ENCODE measurements at regions not wholly inside any gene's neighbourhood (a gene's known extent, or its start where the extent isn't known, plus 50 kb on each side); places are given as distances from the start of the nearest gene placed in this dataset.

DNA sequence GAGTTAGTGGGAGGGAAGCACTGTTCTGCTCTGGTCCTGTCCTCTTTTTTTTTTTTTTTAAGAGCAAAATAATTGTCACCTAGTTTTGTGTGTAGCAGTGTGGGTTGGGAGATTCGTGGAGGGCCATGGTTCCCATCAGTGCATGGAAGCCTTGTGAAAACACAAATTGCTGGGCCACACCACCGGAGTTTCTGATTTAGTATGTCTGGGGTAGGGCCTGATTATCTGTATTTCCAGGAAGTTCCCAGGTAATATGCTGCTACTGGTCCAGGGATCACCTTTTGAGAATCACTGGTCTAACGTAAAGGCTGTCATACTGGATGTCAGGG, 191.3 kb downstream of the GATA3 start:
- DNase-seq (ENCODE audit: low spot score), result no peak
- in situ Hi-C loops (cut with MboI; ENCODE audit: low pct_unique_long_range_greater_than_20kb, low sequenced_read_pairs, unreplicated experiment), result no loop called here
- no peak for TF ChIP-seq CTCF (IDR thresholded peaks at IDR 0.05; ENCODE audit: extremely low read depth, insufficient read depth, missing control alignments)

- DNase-seq (ENCODE audit: low spot score), result no peak
- no peak for TF ChIP-seq CTCF (IDR thresholded peaks at IDR 0.05; ENCODE audit: extremely low read depth, insufficient read depth, missing control alignments)
- in situ Hi-C loops (cut with MboI; ENCODE audit: low pct_unique_long_range_greater_than_20kb, low sequenced_read_pairs, unreplicated experiment), result no loop called here
Observed at GRCh38 chr10:8246548-8246947, 192.1 kb downstream of the GATA3 start.

DNA sequence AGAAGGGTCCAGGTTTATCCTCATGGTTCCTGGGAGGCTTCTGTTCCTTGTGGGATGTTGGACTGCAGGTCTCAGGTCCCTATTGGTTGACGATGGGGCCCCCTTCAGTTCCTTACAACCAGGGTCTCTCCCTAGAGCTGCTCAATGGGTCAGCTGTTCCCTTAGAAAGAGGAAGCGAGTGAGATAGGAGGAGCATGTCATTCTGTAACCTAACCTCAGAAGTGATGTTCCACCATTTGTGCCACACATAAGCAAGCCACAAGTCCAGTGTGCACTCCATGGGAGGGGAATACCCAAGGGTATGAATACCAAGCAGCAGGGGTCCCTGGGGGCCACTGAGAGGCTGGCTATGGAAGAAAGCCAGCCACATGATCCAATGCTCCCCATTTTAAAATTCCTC, 192.7 kb downstream of the GATA3 start:
- no peak for DNase-seq (ENCODE audit: low spot score)
- TF ChIP-seq CTCF (IDR thresholded peaks at IDR 0.05; ENCODE audit: extremely low read depth, insufficient read depth, missing control alignments), result no peak
- in situ Hi-C loops (cut with MboI; ENCODE audit: low pct_unique_long_range_greater_than_20kb, low sequenced_read_pairs, unreplicated experiment), result no loop called here

- DNase-seq (ENCODE audit: low spot score), result no peak
- no peak for TF ChIP-seq CTCF (IDR thresholded peaks at IDR 0.05; ENCODE audit: extremely low read depth, insufficient read depth, missing control alignments)
- in situ Hi-C loops (cut with MboI; ENCODE audit: low pct_unique_long_range_greater_than_20kb, low sequenced_read_pairs, unreplicated experiment), result no loop called here
Observed at GRCh38 chr10:8248868-8249267, 194.4 kb downstream of the GATA3 start.

DNA sequence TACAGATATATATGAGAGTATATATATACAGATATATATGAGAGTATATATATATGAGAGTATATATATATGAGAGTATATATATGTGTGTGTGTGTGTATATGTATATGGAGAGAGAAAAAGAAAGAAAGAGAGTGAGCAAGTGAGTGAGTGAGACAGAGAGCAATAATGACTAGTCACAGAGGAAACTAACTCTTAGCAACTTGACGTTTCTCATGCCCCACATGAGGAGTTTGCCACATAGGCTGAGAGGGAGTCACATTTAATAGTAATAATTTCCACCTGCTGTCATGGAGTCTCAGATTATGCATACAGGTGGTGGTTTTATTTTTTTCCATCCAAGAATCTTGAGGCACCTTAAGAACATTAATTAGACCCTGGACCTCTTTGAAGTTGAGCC, 199.9 kb downstream of the GATA3 start:
- in situ Hi-C loops (cut with MboI; ENCODE audit: low pct_unique_long_range_greater_than_20kb, low sequenced_read_pairs, unreplicated experiment), result no loop called here
- TF ChIP-seq CTCF (IDR thresholded peaks at IDR 0.05; ENCODE audit: extremely low read depth, insufficient read depth, missing control alignments), result no peak
- DNase-seq (ENCODE audit: low spot score), result no peak

GRCh38 chr10:8255301-8255700, 200.8 kb downstream of the GATA3 start:
- no peak for DNase-seq (ENCODE audit: low spot score)
- TF ChIP-seq CTCF (IDR thresholded peaks at IDR 0.05; ENCODE audit: extremely low read depth, insufficient read depth, missing control alignments), result no peak
- in situ Hi-C loops (cut with MboI; ENCODE audit: low pct_unique_long_range_greater_than_20kb, low sequenced_read_pairs, unreplicated experiment), result no loop called here

DNA sequence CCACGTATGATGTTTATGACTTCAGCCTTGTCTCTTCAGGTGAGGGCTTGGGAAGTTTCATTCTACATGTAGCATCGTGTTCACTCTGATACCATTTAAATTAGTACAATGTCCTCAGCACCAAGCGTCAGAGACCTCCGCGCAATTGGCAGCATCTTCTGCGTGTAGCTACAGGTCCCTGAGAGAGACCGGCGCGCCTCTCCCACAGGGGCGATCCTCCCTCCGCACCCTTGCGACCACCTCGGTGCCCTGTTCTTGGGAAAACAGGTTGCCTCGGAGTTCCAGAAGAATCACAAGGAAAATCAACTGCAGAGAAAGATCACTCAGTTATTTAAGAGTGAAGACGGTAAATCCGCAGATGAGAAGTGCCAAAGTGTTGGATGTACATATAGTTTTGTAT, 206.2 kb downstream of the GATA3 start:
- TF ChIP-seq CTCF (IDR thresholded peaks at IDR 0.05; ENCODE audit: extremely low read depth, insufficient read depth, missing control alignments), result no peak
- no peak for DNase-seq (ENCODE audit: low spot score)
- in situ Hi-C loops (cut with MboI; ENCODE audit: low pct_unique_long_range_greater_than_20kb, low sequenced_read_pairs, unreplicated experiment), result no loop called here

All from GM13977 (cell line).